ENCODE measurements at regions not wholly inside any gene's neighbourhood (a gene's known extent, or its start where the extent isn't known, plus 50 kb on each side); places are given as distances from the start of the nearest gene placed in this dataset.

GRCh38 chr20:48288930-48289507 lies 503.7 kb upstream of the SULF2 start:
- no peak for TF ChIP-seq ZFP3 (CRISPR knock-in tag; IDR thresholded peaks at IDR 0.05)
- TF ChIP-seq PATZ1 (CRISPR knock-in tag; IDR thresholded peaks at IDR 0.05; ENCODE audit: borderline replicate concordance), result no peak
- TF ChIP-seq TCF4 (CRISPR knock-in tag; IDR thresholded peaks at IDR 0.05; ENCODE audit: borderline replicate concordance), result no peak
- no peak for TF ChIP-seq RARB (CRISPR knock-in tag; IDR thresholded peaks at IDR 0.05)
- no peak for TF ChIP-seq ZFP30 (CRISPR knock-in tag; IDR thresholded peaks at IDR 0.05)
- TF ChIP-seq GLIS3 (CRISPR knock-in tag; IDR thresholded peaks at IDR 0.05), result no peak
- TF ChIP-seq ARNTL (CRISPR knock-in tag; IDR thresholded peaks at IDR 0.05; ENCODE audit: borderline replicate concordance, low read depth), result no peak
- no peak for TF ChIP-seq POU6F1 (CRISPR knock-in tag; IDR thresholded peaks at IDR 0.05; ENCODE audit: borderline replicate concordance, low read depth)
- TF ChIP-seq TSHZ2 (CRISPR knock-in tag; IDR thresholded peaks at IDR 0.05), result no peak
- no peak for TF ChIP-seq ZNF565 (CRISPR knock-in tag; conservative IDR thresholded peaks at IDR 0.05; ENCODE audit: low read depth)

Measured in SK-N-SH treated with all-trans-retinoic acid at 6 μM for 48 hours (cell line).